GM12872 (cell line): ENCODE measurements at regions not wholly inside any gene's neighbourhood (a gene's known extent, or its start where the extent isn't known, plus 50 kb on each side); places are given as distances from the start of the nearest gene placed in this dataset.

ENCODE experiments used
- CTCF ChIP-seq: IDR thresholded peaks from 3 replicates; pipeline ENCODE4 v1.5.1; 2011; ENCODE audit warnings: low read depth, mild to moderate bottlenecking, low read length, moderate library complexity; ENCODE audit not compliant: insufficient read depth

- no peak for TF ChIP-seq CTCF
These were observed 128.6 kb downstream of the IRF8 start for GRCh38 chr16:86027373-86028126.

GRCh38 chr16:86029131-86029741 is 130.3 kb downstream of the IRF8 start:
- TF ChIP-seq CTCF = no peak

GRCh38 chr16:86030116-86030515 is 131.2 kb downstream of the IRF8 start:
- TF ChIP-seq CTCF = no peak

- TF ChIP-seq CTCF = no peak
These were observed 132.2 kb downstream of the IRF8 start for GRCh38 chr16:86031141-86031678.

- TF ChIP-seq CTCF = no peak
These were observed 134.1 kb downstream of the IRF8 start for GRCh38 chr16:86033016-86033474.

- TF ChIP-seq CTCF = no peak
These were observed 135.0 kb downstream of the IRF8 start for GRCh38 chr16:86033971-86034370.

- no peak for TF ChIP-seq CTCF
These were observed 135.5 kb downstream of the IRF8 start for GRCh38 chr16:86034421-86034919.
